Esophagus (tissue), 2 donors: ENCODE measurements at regions not wholly inside any gene's neighbourhood (a gene's known extent, or its start where the extent isn't known, plus 50 kb on each side); places are given as distances from the start of the nearest gene placed in this dataset.
A peak's percentile ranks its signal among the peaks of the same experiment; 100 is the strongest.

ENCODE experiments used
- H3K27ac ChIP-seq, 2 donors: one replicate each; pipeline ENCODE4 v1.5.1; 2013; ENCODE audit warnings: low read depth in 2 of 2, mild to moderate bottlenecking in 2 of 2, inconsistent platforms in 1 of 2, low read length in 1 of 2, moderate library complexity in 1 of 2
- H3K27me3 ChIP-seq, 2 donors: one replicate each; pipeline ENCODE4 v1.6.1; 2013; ENCODE audit warnings: low read length in 2 of 2, control low read depth in 1 of 2, mild to moderate bottlenecking in 1 of 2; ENCODE audit not compliant: insufficient read depth in 2 of 2, control insufficient read depth in 1 of 2
- H3K36me3 ChIP-seq, 2 donors: one replicate each; pipeline ENCODE4 v1.6.1; 2013; ENCODE audit warnings: low read length in 1 of 2; ENCODE audit not compliant: control insufficient read depth in 2 of 2, insufficient read depth in 2 of 2
- H3K4me1 ChIP-seq, 2 donors: one replicate each; pipeline ENCODE4 v1.6.1; 2013; ENCODE audit warnings: low read length in 1 of 2; ENCODE audit not compliant: control insufficient read depth in 2 of 2, insufficient read depth in 2 of 2
- H3K4me3 ChIP-seq, 2 donors: one replicate each; pipeline ENCODE4 v1.5.1; 2013; ENCODE audit warnings: low read length in 2 of 2, mild to moderate bottlenecking in 2 of 2, low read depth in 1 of 2, moderate library complexity in 1 of 2
- H3K9me3 ChIP-seq, 2 donors: one replicate each; pipeline ENCODE4 v1.6.1; 2013; ENCODE audit warnings: mild to moderate bottlenecking in 2 of 2, low read depth in 1 of 2, low read length in 1 of 2, moderate library complexity in 1 of 2; ENCODE audit not compliant: control insufficient read depth in 2 of 2, insufficient read depth in 1 of 2
- WGBS, 2 donors: extraction: QIAGEN DNeasy Blood & Tissue Kit; methylation state at CpG; one replicate each; pipeline ENCODE4 v1.1.7; 2013; 5-methylcytosine and 5-hydroxymethylcytosine counted together
- donor health status: healthy with polysubstance abuse.
- donor health status: Bipolar disorder and iron deficiency.

DNA sequence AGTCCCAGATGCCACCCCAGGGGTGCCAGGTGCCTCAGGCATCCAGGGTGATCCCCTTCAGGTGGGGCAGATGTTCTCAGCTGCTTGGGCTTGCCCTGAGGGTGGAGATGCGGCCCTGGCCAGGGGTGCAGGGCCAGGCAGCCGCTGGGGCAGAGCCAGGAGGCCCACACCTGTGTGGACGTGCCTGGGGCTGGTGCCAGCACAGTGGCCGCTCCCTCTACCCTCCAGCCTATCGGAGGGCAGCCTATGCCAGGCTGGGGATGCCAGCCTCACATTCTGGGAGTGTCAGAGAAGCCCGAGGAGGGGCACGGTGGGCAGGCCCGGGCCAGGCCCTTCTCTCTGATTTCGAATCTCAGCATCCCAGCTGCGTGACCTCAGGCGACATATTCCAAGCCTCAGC, 96.5 kb upstream of the WNT4 start:
- no peaks in the 10 kb centered on the region for H3K36me3 ChIP-seq
- 51 to 65% methylated on average over 11 of the region's 11 CpGs for WGBS, 2 donors
- H3K27ac ChIP-seq: peak overlapping the region; percentile 62 to 83
- H3K4me3 ChIP-seq: no peak overlapping the region
- H3K27me3 ChIP-seq: no peaks in the 10 kb centered on the region
- H3K9me3 ChIP-seq: no peaks in the 10 kb centered on the region
- H3K4me1 ChIP-seq: peaks cover 4 to 22% of the 10 kb centered on the region in 2 donors

DNA sequence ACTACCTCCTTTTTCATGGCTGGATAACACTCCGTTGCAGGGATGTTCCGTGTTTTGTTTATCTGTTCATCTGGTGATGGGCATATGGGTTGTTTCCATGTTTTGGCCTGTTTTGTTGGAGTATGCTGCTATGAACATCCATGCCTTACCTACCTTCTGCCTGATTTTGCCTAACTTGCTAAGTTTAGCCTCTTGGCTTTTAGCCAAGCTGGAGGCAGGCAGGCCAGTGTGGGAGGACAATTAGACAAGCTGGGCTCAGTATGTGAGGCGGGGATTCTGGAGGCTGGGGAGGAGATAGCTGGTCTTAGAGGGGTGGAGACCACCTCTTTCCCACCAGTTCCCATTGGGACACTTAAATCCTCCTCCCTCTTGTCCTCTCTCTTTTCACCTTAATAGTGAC, 98.4 kb upstream of the WNT4 start:
- no peaks in the 10 kb centered on the region for H3K27me3 ChIP-seq
- no peaks in the 10 kb centered on the region for H3K36me3 ChIP-seq
- H3K4me1 ChIP-seq: peaks cover 4 to 19% of the 10 kb centered on the region in 2 donors
- 75 to 79% methylated on average over 3 of the region's 3 CpGs for WGBS, 2 donors
- no peaks in the 10 kb centered on the region for H3K9me3 ChIP-seq
- no peak overlapping the region for H3K27ac ChIP-seq
- no peak overlapping the region for H3K4me3 ChIP-seq

- no peak overlapping the region for H3K4me3 ChIP-seq
- H3K9me3 ChIP-seq: no peaks in the 10 kb centered on the region
- WGBS, 2 donors: 69 to 74% methylated on average over 9 of the region's 9 CpGs
- H3K36me3 ChIP-seq: no peaks in the 10 kb centered on the region
- peaks cover 4 to 19% of the 10 kb centered on the region in 2 donors for H3K4me1 ChIP-seq
- no peaks in the 10 kb centered on the region for H3K27me3 ChIP-seq
- no peak overlapping the region for H3K27ac ChIP-seq
Observed at GRCh38 chr1:22241811-22242210, 98.9 kb upstream of the WNT4 start.

GRCh38 chr1:22245100-22245650, 102.3 kb upstream of the WNT4 start:
- Histone ChIP-seq H3K9me3 (no peaks in the 10 kb centered on the region), H3K4me3 (no peak overlapping the region), H3K4me1 (peaks cover 0 to 3% of the 10 kb centered on the region in 2 donors), H3K36me3 (no peaks in the 10 kb centered on the region), H3K27ac (no peak overlapping the region), H3K27me3 (no peaks in the 10 kb centered on the region)
- 86 to 89% methylated on average over 9 of the region's 9 CpGs for WGBS, 2 donors

DNA sequence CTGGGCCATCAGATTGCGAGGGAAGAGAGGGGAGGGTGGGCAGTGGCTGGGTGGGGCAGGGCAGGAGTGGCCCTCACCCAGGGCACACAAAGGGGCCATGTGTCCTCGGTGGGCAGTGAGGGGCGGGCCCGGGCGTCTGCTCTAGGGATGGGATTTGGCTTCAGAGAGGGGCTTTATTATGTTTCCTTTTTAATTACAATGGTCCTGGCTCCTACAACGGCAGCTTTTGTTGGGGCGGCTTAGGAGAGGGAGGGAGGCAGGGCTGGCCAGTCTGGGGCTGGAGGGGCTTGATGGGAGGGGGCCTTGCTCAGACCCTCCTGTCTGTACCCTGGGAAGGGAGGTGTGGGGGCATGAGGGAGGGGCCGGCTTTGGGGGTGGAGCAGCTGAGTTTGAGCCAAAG, 102.8 kb upstream of the WNT4 start:
- 56 to 61% methylated on average over 8 of the region's 8 CpGs for WGBS, 2 donors

DNA sequence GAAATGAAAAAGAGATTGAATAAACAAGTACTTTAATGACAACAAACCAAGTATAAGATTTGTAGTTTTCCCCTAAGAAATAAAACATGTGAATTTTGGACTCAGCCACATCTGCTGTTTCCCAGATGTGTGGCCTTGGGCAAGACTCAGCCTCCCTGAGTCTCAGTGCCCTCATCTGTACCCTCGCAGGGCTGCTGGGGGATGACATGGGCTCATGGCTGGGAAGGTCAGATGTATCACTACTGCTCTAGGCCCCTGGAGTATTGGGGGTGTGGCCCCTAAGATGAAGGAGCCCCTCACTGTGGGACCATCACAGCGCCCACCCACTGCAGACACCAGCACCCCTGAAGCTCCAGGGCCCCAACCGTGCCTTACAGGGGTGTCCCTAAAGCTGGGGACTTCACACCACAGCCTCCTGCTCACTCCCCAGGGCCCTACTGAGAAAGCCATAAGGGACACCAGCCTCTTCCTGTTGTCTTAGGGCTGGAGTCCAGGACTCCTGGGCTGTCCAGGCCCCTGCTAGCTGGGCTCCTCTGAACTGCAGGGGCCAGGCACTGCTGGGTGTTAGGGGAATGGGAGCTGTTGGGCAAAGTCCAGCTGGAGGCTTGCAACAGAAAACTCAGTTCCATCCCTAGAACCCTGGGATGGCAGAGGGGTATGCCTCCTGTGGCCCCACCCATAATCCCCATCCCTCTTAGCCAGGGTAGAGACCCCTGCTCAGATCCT, 104.0 kb upstream of the WNT4 start:
- 77 to 86% methylated on average over 3 of the region's 3 CpGs for WGBS, 2 donors
- H3K4me1 ChIP-seq: no peaks in the 10 kb centered on the region
- H3K36me3 ChIP-seq: no peaks in the 10 kb centered on the region
- H3K9me3 ChIP-seq: no peaks in the 10 kb centered on the region
- H3K27me3 ChIP-seq: no peaks in the 10 kb centered on the region
- no peak overlapping the region for H3K27ac ChIP-seq
- no peak overlapping the region for H3K4me3 ChIP-seq

More for the DNA sequence above, 102.8 kb upstream of the WNT4 start:
- no peak overlapping the region for H3K27ac ChIP-seq
- H3K27me3 ChIP-seq: no peaks in the 10 kb centered on the region
- no peaks in the 10 kb centered on the region for H3K9me3 ChIP-seq
- no peak overlapping the region for H3K4me3 ChIP-seq
- H3K4me1 ChIP-seq: peaks cover 0 to 3% of the 10 kb centered on the region in 2 donors
- H3K36me3 ChIP-seq: no peaks in the 10 kb centered on the region

DNA sequence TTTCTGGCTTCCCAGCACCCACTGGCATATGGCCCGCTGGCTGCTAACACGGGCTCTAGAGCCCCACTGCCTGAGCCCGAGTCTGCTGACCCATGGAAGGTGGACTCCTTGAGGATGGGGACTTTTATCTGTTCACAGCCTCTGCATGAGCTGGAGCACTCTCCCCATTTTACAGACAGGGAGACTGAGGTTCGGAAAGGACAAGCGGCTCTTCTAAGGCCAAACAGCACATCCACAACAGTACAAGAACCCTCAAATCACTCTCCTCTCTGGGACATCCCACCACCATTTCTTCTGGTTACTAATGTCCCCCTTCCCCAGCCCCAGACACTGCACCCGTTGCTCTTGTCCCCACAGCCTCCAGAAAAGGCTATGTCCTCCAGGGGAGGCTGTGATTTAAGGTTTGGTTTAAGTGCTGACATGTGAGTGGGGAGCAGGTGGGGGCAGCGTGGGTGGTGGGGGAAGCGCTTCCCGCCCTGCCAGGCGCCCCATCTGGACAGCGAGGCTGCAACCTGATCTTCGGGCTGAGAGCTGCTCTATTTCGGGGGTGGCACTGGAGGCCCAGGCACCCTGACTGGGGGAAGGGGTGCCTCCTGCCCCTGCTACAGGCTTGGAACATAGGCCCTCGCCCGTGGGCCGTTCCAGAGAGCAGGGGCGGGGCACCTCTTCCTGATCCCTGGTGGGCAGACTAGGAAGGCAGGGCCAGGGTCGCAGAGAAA, 104.8 kb upstream of the WNT4 start:
- 76 to 78% methylated on average over 17 to 18 of the region's 18 CpGs for WGBS, 2 donors
- Histone ChIP-seq H3K27me3 (no peaks in the 10 kb centered on the region), H3K9me3 (no peaks in the 10 kb centered on the region), H3K36me3 (no peaks in the 10 kb centered on the region), H3K4me3 (no peak overlapping the region), H3K27ac (no peak overlapping the region), H3K4me1 (no peaks in the 10 kb centered on the region)

DNA sequence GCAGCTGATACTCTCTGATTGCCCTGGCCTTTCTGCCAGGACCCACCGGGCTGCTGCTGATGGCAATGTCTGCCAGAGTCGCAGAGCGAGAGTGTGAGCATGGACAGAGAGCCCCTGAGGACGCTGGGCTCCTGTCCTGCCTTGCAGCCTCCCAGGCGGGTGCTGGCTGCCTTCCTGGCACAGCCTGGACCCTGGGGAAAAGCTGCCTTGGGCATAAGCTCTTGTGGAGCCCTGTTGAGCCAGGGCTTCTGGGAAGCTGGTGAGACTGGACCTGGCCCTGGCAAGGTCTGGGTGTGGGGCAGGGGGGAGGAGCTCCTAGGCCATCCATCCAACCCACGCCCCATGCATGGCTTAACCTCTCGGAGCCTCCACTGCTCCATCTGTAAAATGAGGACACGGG, 105.8 kb upstream of the WNT4 start:
- Histone ChIP-seq H3K36me3 (no peaks in the 10 kb centered on the region), H3K4me1 (peaks cover 0 to 8% of the 10 kb centered on the region in 2 donors), H3K9me3 (no peaks in the 10 kb centered on the region), H3K27ac (no peak overlapping the region), H3K27me3 (no peaks in the 10 kb centered on the region), H3K4me3 (no peak overlapping the region)
- WGBS, 2 donors: 59 to 67% methylated on average over 8 of the region's 8 CpGs

DNA sequence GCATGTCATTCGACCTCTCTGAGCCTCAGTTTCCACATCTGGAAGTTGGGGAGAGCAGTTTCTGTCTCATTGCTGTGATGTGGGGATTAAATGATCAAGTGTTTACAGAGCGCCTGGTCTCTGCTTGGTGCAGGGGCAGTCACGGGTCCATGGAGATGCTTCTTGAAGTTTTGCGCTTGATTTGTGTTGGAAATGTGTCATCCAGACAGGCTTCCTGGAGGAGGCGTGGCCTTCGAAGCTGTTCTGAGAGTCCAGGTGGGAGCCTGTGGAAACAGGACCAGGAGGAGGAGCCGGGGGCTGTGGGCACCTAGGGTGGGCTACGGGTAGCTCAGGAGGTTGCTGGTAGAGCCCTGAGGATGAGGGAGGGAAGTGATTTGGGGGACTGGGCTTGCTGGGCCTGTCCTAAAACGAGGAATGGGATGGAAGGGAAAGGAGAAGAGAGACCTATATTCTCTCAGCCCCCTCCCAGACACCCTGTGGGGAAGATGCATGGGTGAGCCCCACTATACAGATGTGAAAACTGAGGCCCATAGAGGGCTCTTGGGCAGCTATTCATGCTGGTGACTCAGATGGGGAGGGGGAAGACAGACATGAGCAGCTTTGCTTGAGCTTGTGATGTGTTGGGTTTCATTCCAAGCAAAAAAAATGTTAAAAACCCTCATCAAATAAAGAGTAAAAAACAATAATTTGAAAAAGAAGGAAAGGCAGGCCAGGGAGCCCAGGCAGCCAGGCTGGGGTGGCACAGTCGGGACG, 107.2 kb upstream of the WNT4 start:
- Histone ChIP-seq H3K9me3 (no peaks in the 10 kb centered on the region), H3K36me3 (no peaks in the 10 kb centered on the region), H3K4me1 (peaks cover 0 to 15% of the 10 kb centered on the region in 2 donors), H3K27me3 (no peaks in the 10 kb centered on the region), H3K27ac (no peak overlapping the region), H3K4me3 (no peak overlapping the region)
- 79 to 80% methylated on average over 11 of the region's 11 CpGs for WGBS, 2 donors
